ENCODE measurements at regions not wholly inside any gene's neighbourhood (a gene's known extent, or its start where the extent isn't known, plus 50 kb on each side); places are given as distances from the start of the nearest gene placed in this dataset.

DNA sequence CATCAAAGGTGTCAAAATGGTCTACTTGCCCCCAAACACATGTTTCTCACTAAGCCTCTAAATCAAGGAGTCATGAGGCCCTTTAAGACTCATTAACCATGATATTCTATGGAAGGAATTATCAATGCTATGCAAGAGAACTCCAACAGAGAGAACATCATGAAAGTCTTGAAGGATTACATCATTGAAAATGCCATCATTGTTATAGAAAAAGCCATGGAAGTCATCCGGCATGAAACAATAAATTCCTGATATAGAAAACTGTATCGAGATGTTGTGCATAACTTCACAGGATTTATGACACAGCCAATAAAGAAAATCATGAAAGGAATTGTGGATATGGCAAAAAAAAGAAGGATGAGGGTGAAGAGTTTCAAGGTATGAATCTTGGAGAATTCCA is 1363.6 kb upstream of the CDH2 start:
- H3K9me3 Mint-ChIP-seq = no peaks in the 10 kb centered on the region
- peaks cover 3% of the 10 kb centered on the region for H3K27me3 Mint-ChIP-seq
- no peak for DNase-seq (ENCODE audit: extremely low spot score, unreplicated experiment)
- H3K36me3 Mint-ChIP-seq = no peaks in the 10 kb centered on the region
- no peak overlapping the region for H3K27ac Mint-ChIP-seq
- no peak overlapping the region for H3K4me3 Mint-ChIP-seq
- TF ChIP-seq, protein P1, sequence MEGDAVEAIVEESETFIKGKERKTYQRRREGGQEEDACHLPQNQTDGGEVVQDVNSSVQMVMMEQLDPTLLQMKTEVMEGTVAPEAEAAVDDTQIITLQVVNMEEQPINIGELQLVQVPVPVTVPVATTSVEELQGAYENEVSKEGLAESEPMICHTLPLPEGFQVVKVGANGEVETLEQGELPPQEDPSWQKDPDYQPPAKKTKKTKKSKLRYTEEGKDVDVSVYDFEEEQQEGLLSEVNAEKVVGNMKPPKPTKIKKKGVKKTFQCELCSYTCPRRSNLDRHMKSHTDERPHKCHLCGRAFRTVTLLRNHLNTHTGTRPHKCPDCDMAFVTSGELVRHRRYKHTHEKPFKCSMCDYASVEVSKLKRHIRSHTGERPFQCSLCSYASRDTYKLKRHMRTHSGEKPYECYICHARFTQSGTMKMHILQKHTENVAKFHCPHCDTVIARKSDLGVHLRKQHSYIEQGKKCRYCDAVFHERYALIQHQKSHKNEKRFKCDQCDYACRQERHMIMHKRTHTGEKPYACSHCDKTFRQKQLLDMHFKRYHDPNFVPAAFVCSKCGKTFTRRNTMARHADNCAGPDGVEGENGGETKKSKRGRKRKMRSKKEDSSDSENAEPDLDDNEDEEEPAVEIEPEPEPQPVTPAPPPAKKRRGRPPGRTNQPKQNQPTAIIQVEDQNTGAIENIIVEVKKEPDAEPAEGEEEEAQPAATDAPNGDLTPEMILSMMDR (conservative IDR thresholded peaks at IDR 0.05) = no peak
- H3K4me1 Mint-ChIP-seq (ENCODE audit: unreplicated experiment) = no peaks in the 10 kb centered on the region

DNA sequence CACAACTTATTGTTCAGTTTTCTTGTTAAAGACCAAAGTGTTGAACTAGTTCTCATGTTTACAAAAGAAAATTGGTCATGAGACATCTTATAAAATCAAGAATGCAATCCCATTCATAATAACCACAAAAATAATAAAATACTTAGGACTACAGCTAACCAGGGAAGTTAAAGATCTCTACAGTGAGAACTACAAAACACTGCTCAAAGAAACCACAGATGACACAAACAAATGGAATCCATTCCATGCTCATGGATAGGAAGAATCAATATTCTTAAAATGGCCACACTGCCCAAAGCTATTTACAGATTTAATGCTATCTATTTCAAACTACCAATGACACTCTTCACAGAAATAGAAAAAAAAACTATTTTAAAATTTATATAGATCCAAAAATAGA is 1354.8 kb upstream of the CDH2 start:
- Mint-ChIP-seq H3K27ac (no peak overlapping the region), H3K4me3 (no peak overlapping the region), H3K36me3 (no peaks in the 10 kb centered on the region), H3K27me3 (peaks cover 3% of the 10 kb centered on the region), H3K9me3 (peaks cover 5% of the 10 kb centered on the region), H3K4me1 (ENCODE audit: unreplicated experiment) (no peaks in the 10 kb centered on the region)
- TF ChIP-seq, protein P1 (conservative IDR thresholded peaks at IDR 0.05) = no peak
- DNase-seq (ENCODE audit: extremely low spot score, unreplicated experiment) = no peak

DNA sequence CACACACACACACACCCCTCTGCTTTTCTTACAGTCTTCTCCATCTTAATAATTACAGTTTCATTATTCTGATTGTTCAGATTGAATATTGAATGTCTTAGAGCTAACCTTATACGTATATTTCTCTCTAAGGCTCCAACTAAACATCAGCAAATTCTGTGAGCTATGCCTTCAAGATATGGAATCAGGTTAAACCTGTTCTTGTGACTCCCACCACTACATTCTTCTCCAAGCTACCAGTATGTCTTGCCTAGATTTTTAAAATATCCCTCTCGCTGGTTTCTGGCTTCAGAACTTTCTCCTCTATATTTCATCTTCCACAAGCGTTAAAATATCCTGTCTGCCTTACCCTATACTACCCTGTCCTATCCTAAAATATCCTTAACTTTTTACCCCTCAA is 1346.4 kb upstream of the CDH2 start:
- Mint-ChIP-seq H3K27me3 (no peaks in the 10 kb centered on the region), H3K4me1 (ENCODE audit: unreplicated experiment) (no peaks in the 10 kb centered on the region), H3K36me3 (no peaks in the 10 kb centered on the region), H3K4me3 (peak overlapping the region; percentile 72), H3K27ac (peak overlapping the region; percentile 84), H3K9me3 (no peaks in the 10 kb centered on the region)
- TF ChIP-seq, protein P1 (conservative IDR thresholded peaks at IDR 0.05) = no peak
- no peak for DNase-seq (ENCODE audit: extremely low spot score, unreplicated experiment)

DNA sequence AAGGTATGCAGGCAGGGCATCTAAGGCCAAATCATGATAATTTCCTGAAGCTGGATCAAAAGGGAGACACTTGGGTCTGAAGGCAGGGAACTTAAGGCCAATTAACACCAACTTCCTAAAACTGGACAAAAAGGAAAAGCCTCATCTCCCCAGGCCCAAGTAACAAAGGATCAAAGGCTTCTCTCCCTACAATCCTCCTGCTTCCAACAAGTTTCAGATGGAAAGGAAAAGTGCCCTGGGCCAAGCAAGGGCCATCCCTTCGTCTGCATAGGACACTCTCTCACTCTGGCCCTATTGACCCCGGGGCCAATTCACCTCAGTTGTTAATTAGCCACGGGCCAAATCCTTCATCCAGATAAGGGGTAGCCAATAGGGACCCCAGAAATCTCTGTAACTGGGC is 1335.8 kb upstream of the CDH2 start:
- H3K27ac Mint-ChIP-seq = no peak overlapping the region
- TF ChIP-seq, protein P1 (conservative IDR thresholded peaks at IDR 0.05) = no peak
- no peaks in the 10 kb centered on the region for H3K9me3 Mint-ChIP-seq
- H3K36me3 Mint-ChIP-seq = no peaks in the 10 kb centered on the region
- no peak for DNase-seq (ENCODE audit: extremely low spot score, unreplicated experiment)
- H3K4me3 Mint-ChIP-seq = no peak overlapping the region
- H3K27me3 Mint-ChIP-seq = no peaks in the 10 kb centered on the region
- no peaks in the 10 kb centered on the region for H3K4me1 Mint-ChIP-seq (ENCODE audit: unreplicated experiment)

DNA sequence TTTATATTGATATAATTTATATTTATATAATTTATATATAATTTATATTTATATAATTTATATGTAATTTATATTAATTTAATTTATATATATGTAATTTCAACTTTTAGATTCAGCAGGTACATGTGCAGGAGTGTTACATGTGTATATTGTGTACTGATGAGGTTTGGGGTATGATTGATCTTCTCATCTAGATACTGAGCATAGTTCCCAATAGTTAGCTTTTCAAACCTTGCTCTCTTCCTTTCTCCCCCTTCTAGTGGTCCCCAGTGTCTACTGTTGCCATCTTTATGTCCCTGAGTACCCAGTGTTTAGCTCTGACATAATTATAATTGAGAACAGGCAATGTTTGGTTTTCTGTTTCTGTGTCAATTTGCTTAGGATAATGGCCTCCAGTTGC is 1335.3 kb upstream of the CDH2 start:
- TF ChIP-seq, protein P1 (conservative IDR thresholded peaks at IDR 0.05) = no peak
- H3K27me3 Mint-ChIP-seq = no peaks in the 10 kb centered on the region
- no peak overlapping the region for H3K27ac Mint-ChIP-seq
- H3K4me3 Mint-ChIP-seq = no peak overlapping the region
- no peaks in the 10 kb centered on the region for H3K36me3 Mint-ChIP-seq
- H3K4me1 Mint-ChIP-seq (ENCODE audit: unreplicated experiment) = no peaks in the 10 kb centered on the region
- no peak for DNase-seq (ENCODE audit: extremely low spot score, unreplicated experiment)
- no peaks in the 10 kb centered on the region for H3K9me3 Mint-ChIP-seq

DNA sequence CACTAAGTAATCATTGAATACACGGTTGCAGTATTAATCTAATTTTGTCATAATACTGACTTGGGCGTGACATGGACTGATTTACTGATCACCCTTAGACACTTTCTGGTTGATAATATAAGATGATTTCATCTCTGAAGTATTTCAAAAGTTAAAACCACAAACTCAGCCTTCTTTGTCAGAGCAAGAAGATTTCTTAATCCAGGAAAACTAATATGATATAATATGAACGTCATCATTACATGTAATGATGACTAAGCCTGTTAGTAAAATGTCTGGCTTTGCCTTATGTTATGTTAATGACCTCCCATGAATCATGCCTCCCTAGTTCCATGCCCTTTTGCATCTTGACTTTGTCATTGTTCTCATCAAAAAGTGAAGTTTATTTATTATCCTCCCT is 1325.0 kb upstream of the CDH2 start:
- H3K27ac Mint-ChIP-seq = no peak overlapping the region
- no peaks in the 10 kb centered on the region for H3K9me3 Mint-ChIP-seq
- H3K4me1 Mint-ChIP-seq (ENCODE audit: unreplicated experiment) = no peaks in the 10 kb centered on the region
- TF ChIP-seq, protein P1 (conservative IDR thresholded peaks at IDR 0.05) = no peak
- H3K27me3 Mint-ChIP-seq = no peaks in the 10 kb centered on the region
- no peak for DNase-seq (ENCODE audit: extremely low spot score, unreplicated experiment)
- H3K36me3 Mint-ChIP-seq = no peaks in the 10 kb centered on the region
- no peak overlapping the region for H3K4me3 Mint-ChIP-seq
